HG02852 (cell line): ENCODE measurements at regions not wholly inside any gene's neighbourhood (a gene's known extent, or its start where the extent isn't known, plus 50 kb on each side); places are given as distances from the start of the nearest gene placed in this dataset.

Experiments
- ATAC-seq: cut with Tn5 transposase; IDR thresholded peaks from one replicate; pipeline ENCODE4 v1.9.1; 2021; ENCODE audit warnings: mild to moderate bottlenecking, moderate library complexity; ENCODE audit not compliant: unreplicated experiment

GRCh38 chr18:61141691-61142090, 191.5 kb upstream of the CDH20 start:
- no peak for ATAC-seq

DNA sequence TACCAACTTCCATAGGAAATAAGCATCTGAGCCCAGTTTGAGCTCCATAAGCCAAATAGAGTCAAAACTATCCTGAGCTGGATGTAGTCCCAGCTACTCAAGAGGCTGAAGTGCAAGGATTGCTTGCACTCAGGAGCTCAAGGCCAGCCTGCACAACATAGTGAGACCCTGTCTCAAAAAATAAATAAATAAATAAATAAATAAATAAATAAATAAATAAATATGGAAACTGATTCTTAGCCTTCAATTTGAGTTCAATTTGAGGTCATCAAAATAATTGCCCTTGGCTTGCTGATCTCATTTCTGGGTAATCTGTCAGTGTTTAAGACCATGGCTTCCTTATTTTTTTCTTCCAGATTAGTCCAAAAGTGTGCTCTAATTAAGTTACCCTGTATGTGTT, 184.9 kb upstream of the CDH20 start:
- no peak for ATAC-seq

- ATAC-seq: no peak
Observed at GRCh38 chr18:61149786-61150185, 183.4 kb upstream of the CDH20 start.

DNA sequence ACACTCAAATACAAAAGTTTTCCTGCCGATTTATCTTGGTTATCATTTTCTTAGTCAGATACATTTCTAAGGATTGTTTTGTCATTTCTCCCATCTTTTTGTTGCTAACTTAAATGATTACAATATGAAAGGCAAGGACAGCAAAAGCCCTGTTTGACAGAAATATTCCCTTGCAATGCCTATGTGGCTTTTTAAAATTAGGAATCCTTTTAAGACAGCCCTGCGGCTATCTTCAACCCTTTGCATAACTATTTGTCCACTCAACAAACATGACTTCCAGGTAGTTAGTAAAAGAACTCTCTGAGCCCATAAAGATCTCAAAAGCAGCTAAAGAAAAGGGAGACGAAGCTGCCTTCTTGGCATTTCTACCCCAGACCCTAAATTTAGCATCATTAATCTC, 179.7 kb upstream of the CDH20 start:
- ATAC-seq: no peak

DNA sequence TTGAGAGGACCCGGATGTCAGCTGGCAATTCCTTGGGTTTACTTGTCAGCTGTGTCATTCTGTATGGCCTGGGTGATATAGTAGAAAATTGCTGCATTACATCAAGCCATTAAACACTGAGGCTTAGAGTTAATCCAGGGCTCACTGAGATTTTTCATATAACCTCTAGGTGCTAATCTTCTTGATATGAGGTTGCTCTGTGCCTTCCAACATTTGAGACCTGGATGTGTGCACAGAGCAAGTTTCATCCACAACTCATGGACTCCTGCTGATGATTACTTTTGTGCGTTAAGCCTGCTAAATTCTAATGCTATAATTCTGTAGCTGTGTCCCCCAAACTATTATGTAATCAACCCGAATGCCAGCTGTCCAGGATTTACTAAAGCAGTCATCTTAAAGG, 178.4 kb upstream of the CDH20 start:
- no peak for ATAC-seq

- no peak for ATAC-seq
Observed at GRCh38 chr18:61155586-61155985, 177.6 kb upstream of the CDH20 start.

GRCh38 chr18:61157451-61157850, 175.8 kb upstream of the CDH20 start:
- ATAC-seq: no peak

GRCh38 chr18:61159246-61159645, 174.0 kb upstream of the CDH20 start:
- no peak for ATAC-seq

GRCh38 chr18:61164321-61164720, 168.9 kb upstream of the CDH20 start:
- no peak for ATAC-seq

DNA sequence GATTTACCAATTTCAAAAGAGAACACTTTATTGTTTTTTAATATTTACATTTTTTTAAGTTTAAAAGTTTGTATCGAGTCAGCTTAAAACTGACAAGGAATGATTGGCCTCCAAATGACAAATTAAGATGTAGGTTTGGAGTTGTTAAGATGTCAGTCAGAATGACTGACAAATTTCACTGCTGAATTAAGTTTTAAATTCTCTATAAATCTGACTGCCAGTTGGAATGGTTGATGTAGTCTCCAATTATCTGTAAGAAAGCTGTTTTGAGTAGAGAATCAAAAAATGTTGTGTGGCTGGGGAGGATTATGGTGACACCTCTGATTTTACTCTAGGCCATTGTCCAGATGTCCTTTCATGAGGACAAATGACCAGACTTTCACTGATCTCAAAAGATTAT, 165.3 kb upstream of the CDH20 start:
- ATAC-seq: no peak

- no peak for ATAC-seq
Observed at GRCh38 chr18:61169386-61169785, 163.8 kb upstream of the CDH20 start.

DNA sequence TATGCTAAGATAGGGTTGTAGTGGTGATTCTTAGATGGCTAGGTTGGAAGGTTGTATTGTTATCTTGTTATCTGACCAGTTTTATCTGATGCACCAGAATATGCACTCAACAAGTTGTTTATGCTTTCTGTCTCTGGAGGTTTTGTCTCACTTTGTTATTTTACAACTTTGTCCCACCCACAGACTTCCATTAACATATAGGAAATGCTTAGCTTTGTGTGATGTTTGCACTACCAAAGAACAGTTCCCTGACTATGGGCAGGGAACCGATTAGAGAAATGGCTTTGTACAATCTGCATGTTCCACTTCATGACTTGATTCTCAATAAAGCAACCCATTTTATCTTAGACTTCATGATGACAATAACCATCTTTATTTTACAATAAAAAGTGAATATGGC, 160.6 kb upstream of the CDH20 start:
- no peak for ATAC-seq

DNA sequence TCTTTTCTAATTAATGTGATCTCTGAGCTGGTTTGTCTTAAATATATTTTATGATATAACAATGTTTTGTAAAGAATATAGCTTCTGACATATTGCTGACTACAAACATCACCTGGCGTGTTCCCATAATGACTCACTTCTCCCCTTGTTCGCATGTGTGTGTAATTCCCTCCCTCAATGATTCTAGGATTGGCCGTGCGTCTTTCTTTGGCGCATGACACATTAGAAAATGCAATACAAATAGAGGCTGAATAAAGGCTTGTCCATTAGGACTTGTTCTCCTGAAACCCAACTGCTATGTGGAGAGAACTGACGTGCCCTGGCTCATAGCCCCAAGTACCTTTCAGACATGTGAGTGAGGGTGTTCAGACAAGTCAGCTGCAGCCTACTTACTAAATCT, 159.7 kb upstream of the CDH20 start:
- ATAC-seq: no peak

DNA sequence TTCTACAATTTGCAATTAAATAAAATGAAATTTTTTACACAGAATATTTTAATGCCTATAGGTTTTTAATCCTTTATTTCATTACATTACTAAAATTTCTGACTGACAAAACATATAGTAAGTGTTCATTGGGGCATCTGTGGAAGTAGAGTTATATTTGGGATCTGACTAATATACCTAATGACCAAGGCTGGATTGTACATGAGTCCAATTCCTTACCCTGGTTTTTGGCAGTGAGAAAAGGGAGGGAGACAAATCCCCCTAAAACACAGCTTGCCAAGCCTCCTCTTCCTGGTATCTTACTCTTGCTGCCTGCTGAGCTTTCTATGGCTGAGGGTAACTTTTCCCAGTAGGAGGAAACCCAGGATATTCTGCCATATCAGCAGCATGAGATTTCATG, 149.4 kb upstream of the CDH20 start:
- ATAC-seq: no peak

DNA sequence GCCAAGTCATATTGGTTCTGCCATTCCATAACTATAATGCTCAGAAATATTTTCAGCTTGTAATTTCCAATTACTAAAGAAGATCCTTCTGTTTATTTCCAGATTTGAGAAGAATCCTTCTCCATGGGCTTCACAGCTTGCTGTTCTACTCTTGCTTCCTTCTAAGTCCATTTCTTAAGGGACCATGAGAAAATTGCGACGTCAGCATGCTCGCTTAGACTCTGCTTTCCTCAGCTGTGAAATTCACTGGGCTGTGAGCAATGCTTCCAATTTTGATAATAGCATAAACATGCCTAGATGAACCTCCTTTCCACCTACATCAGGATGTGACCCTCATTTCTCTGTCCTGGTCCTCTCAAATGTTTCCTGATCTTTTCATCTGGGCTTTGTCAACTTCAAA, 145.3 kb upstream of the CDH20 start:
- no peak for ATAC-seq

- no peak for ATAC-seq
Observed at GRCh38 chr18:61189376-61189775, 143.9 kb upstream of the CDH20 start.

GRCh38 chr18:61194726-61195125, 138.5 kb upstream of the CDH20 start:
- ATAC-seq: no peak

DNA sequence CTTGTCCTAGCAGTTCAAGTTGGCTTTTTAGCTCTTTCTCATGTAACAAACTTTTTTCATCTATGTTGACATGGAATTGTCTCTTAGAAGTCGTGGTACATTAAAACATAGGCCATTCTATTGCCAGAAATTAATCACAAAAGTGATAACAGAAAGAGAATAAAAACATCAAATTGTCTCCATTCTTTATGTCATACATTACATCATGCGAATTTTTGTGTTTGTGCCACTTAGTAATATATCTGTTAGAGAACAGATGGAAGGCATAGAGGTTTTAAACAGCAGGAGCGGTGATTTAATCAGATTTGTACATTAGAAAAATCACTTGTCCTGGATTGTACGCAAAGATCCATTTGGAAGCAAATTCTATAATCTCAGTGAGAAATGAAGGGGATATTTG, 136.5 kb upstream of the CDH20 start:
- ATAC-seq: no peak

DNA sequence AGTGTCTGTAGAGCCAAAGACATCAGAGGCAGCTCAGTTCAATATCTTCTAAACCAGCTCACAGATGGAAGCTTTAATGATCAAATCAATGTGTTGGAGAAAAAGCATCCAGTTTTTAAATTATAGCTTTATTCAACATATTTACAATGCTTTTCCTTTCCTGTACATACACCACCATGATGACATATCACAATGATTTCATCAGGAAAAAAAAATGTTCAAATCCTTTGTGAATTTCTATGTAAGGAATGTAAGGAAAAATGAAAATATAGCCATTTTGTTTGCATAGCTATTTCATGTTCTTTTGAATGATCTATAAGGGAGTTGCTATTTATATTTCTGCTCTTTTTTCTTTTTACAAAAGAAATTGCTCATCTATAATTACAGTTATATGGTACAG, 134.7 kb upstream of the CDH20 start:
- ATAC-seq: no peak

- no peak for ATAC-seq
Observed at GRCh38 chr18:61199171-61199848, 133.9 kb upstream of the CDH20 start.

DNA sequence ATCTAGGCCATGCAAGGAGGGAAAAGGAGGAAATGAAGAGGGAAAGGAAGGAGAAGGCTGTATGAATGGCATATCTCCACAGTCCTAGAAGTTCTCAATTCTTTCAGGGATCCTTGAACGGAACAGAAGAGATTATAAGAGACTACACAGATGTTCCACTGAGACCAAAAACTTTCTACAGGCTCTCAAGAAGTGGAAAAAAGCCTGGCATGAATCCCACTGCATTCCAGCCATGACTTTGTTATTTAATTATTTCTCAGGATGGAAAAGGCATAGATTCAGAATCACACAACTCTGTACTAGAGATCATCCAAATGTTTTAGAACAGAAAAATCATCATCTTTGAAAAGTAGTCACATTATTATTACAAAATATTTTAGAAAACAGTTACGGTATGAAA, 131.7 kb upstream of the CDH20 start:
- ATAC-seq: no peak

DNA sequence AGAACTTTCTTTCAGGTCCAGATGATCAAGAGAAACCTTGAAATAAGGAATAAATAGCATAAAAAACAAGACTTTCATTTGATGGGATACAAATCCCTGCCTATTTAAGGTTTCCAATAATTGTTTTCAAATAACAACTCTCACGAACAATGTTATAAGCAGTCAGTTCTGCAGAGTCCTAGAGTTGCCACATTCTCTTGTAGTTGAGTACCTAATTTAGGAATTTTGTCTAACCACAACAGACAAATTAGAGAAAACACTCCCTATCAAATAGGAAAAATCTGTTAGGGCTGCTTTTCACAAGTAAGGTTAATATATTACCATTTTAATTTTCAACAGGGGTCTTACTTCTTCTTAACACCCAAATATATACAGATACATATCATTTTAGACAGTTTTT, 130.1 kb upstream of the CDH20 start:
- no peak for ATAC-seq

DNA sequence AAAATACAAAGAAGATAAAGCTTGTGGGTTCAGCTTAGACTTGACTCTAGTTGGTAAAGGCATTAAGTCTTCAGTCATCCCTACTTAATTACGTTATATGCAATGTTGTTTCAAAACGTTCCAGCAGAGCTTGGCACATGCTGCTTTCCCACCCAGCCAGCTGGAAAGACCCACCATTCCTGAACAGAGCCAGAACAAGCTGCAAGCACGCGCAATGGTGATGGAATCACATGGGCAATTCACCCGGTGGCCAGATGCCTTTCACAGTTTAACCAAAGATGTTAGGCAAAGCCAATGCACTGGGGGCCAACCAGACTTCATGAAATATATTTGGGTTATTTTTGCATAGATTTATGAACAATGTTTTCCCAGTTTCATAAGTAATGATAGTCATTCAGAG, 123.4 kb upstream of the CDH20 start:
- ATAC-seq: no peak

DNA sequence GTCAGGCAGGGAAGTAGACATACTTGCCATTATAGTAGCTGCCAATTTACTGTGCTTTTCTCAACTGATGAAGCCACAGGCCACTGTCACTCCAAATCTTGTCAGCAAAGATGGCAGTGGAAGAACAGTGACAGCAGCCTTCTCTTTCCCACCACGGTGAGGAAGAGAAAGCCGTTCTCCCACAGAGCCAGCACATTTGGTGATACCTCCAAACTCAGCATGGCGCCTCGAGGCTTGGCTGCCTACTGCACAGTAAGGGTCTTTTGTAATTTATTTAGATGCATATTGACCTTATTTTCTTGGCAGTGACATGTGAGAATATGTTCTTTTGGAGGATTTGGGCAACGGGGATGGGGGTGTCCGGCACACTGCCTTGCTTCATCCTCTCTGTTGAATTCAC, 117.2 kb upstream of the CDH20 start:
- no peak for ATAC-seq
